ENCODE measurements at regions not wholly inside any gene's neighbourhood (a gene's known extent, or its start where the extent isn't known, plus 50 kb on each side); places are given as distances from the start of the nearest gene placed in this dataset.

DNA sequence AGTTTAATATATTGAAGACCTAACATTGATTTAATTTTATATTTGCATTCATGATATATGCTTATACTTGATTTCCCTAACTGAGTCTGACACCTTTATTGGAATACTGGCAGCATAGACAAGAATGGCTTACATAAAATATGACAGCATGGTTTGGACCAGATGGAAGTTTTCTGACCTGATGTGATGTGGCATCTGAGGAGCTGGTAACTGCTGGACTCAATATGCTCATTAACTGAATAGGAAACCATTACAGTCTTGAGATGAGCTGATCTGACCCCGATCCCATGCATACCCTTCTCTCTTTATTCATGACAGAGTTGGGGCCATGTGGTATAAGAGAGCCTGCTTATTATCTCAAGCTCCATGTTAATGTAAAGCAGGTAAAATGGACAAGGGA, 604.8 kb upstream of the SEL1L start:
- DNase-seq (ENCODE audit: low read depth), result no peak

DNA sequence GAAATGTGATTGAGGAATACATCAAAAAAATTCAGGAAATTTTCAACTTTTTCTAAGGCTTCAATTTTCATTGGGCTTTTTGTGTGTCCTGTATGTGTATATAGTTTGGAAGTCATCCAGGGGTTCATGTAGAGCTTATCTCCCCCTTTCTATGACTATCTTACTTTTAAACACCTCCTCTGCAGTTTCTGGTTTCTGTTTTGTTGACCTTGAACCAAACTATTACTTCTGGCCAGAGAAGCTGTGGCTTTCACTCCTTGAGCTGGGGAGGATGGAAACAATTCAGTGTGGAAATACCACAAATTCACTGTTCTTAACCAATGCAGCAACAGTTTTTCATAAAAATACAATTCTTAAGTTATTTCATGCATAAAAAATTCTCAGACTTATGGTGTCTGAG, 613.2 kb upstream of the SEL1L start:
- DNase-seq (ENCODE audit: low read depth), result no peak

- DNase-seq (ENCODE audit: low read depth), result no peak
These were observed 620.0 kb upstream of the SEL1L start for GRCh38 chr14:82153689-82154088.

GRCh38 chr14:82159624-82160023, 626.0 kb upstream of the SEL1L start:
- no peak for DNase-seq (ENCODE audit: low read depth)

- DNase-seq (ENCODE audit: low read depth), result no peak
These were observed 646.5 kb upstream of the SEL1L start for GRCh38 chr14:82180139-82180538.

DNA sequence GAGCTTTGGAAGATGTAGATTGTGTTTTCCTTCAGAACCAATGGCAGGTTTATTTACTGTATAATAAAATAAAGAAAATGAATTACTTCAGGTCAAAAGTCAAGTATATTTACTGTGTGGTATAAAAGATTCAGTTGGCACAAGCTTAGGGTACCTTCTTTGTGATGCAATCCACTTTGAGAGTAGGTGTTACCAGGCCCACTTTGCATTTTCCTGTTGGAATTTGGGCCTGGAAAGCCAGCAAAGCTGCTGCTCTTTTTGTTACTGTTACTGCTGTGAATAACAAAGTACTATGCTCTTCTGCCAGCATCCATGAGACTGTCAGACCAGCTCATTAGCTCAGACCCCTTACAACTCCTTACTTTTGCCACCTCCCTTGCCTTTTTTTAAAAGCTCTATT, 649.0 kb upstream of the SEL1L start:
- DNase-seq (ENCODE audit: low read depth), result no peak

DNA sequence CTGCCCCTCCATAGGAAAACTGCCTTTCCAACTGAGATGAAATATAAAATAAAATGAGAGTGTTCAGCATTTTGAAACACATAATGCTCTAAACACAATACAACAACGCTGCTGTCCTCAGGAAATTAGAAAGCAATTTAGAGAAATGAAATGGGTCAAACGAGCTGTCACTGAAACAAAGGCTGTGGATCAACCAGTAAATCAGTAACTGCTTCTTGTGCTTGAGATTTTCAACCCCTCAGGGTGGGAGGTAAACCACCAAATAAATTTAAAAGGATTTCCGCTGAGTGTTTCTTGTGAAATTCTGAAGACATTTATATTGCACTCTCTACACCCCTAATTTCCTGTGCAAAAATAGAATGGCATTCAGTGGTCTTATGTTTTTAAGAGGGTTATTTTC, 657.1 kb upstream of the SEL1L start:
- DNase-seq (ENCODE audit: low read depth), result no peak

GRCh38 chr14:82192387-82192786, 658.7 kb upstream of the SEL1L start:
- DNase-seq (ENCODE audit: low read depth), result no peak

GRCh38 chr14:82223276-82223675, 689.6 kb upstream of the SEL1L start:
- DNase-seq (ENCODE audit: low read depth), result no peak

DNA sequence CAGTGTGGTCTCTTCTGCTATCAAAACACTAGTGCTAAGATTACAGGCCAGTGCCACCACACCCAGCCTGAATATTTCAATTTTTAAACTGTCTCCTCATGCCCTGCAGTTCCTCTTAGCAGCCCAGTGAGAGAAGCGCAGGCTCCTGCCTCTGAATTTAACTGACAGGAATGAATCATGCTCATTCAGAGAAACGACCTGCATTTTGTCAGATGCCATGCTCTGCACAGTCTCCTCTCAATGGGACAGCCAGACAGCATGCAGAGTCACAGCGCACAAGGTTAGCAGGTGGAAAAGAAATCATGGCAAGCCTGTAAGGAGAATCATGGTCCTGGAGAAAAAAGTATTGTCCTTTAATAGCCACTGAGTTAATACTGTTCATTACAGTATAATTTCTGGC, 691.0 kb upstream of the SEL1L start:
- DNase-seq (ENCODE audit: low read depth), result no peak

DNA sequence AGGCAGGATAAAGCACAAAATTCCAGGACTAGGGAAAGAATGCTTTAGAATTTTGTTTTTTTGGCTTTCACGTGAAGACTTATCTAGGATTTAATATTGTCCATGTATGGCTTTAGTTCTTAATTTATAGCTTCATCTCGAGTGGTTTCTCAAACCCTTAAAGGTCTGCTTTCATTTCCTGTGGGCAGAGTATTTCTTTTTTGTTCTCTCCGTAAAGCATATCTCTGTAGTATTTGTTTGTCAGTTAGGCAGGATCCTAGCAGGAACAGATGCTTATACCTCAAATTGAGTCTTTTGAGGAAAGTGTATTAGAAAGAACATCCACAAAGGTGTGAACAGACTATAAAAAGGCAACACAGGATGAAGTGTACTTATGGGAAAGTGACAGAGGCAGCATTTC, 697.1 kb upstream of the SEL1L start:
- no peak for DNase-seq (ENCODE audit: low read depth)

DNA sequence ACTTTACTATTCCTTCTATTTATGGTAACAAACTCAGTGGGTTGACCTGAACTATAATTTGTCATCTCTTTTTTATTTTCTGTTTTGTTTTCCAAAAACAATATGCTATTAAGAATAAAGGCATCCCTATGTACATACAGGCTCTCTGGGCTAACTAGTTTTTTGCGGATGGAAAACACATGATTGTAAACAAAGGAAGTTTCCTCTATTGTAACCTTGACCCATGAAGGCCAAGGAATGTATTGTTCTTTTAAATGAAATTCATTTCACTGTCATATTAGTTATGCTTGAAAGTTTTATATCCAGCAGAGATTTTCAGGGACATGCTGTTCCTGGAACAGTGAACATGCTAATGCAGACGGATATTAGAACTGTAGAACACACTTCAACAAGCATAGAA, 705.0 kb upstream of the SEL1L start:
- no peak for DNase-seq (ENCODE audit: low read depth)

DNA sequence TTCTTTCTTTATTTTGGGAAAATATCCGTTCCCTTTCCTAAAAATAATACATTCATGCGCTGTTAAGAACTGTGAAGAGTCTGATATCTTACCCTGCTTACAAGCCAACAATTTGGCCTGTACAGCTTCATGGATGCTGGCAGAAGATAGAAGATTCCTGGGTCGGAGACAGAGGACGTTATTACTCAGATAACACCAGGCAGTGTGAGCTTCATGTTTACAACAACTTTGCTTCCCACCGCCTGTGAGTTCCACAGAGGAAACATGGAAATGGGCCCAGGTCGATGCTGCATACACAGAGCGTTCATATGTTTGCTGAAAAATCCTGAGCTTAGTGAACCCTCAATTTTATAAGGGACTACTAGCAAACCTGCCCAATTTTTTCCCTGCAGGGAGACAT, 705.6 kb upstream of the SEL1L start:
- DNase-seq (ENCODE audit: low read depth), result no peak

GRCh38 chr14:82244791-82245190, 711.1 kb upstream of the SEL1L start:
- no peak for DNase-seq (ENCODE audit: low read depth)

GRCh38 chr14:82251494-82251893, 717.8 kb upstream of the SEL1L start:
- no peak for DNase-seq (ENCODE audit: low read depth)

DNA sequence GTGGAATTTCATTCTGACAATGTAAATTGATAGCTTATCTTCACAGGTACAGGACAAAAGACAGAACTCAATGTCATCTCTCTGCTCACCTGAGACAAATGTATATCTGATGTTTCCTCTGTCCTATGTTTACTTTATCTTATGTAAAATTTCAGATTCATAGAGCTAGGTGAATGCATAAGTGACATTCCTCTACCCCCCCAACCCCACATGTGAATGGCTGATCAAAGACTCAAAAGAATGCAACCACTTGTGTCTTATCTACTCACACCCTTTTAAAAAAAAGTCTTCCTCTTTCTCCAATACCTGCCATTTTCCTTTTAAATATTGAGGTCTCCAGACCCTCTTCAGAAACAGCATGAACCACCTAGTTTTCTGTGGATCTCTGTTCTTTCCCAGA, 736.6 kb upstream of the SEL1L start:
- no peak for DNase-seq (ENCODE audit: low read depth)

DNA sequence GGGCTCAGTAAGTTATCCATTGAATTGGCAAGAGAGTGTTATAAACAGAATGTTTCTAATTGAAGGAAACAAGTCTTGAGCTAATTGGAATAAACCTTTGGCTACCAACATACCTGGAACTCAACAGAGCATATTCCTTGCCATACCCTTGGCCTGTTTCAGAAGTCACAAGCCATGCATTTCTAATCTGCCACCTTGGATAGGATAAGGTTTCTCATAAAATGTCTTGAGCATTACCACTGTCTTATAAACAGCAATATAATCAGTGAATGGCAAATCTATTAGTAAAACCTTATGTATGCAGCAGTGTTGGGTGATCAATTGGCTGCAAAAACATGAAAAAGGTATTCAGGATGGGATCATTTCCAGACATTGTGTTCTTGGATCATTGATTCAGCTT, 765.2 kb upstream of the SEL1L start:
- DNase-seq (ENCODE audit: low read depth), result no peak

- DNase-seq (ENCODE audit: low read depth), result no peak
These were observed 775.5 kb upstream of the SEL1L start for GRCh38 chr14:82309199-82309598.

DNA sequence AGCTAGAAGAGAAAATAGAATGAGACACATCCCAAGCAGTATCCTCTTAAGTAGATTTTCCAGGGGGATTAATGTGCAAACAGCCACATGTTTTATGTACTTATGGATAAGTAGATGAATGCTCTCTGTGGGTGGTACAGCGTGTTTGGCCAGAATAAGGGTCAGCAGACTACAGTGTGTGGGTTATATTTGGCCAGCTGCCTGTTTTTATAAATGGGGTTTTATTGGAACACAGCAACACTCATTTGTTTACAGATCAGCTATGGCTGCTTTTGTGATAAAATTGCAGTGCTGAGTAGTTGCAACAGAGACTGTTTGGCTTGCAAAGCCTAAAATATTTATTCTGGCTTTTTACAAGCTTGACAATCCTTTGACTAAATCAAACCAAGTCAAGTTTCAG, 780.2 kb upstream of the SEL1L start:
- no peak for DNase-seq (ENCODE audit: low read depth)

GRCh38 chr14:82328442-82328841, 794.8 kb upstream of the SEL1L start:
- no peak for DNase-seq (ENCODE audit: low read depth)

DNA sequence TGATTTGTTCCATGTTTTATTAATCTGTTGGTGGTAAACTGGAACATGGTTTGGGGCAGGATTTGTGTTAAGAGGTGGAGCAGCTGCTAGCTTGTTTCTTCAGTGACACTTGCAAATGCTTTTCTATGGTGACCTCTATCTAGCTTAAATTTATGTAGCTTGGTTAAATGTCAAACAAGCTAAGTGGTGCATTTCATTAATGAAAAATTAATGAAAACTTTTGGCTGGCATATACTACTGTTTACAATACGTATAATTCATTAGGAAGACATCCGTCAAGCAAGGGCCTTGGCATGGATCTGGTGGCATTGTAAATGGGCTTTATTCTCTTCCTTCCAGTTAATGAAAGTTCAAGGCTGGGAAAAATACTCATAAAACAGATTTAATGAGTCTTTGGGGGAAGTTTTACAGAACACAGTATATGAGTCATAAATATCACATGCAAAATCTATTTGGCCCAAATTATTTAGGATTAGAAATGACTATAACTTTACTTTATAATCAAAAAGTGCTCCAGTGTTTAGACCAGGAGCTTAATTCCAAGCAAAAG, 807.7 kb upstream of the SEL1L start:
- DNase-seq (ENCODE audit: low read depth), result no peak

- no peak for DNase-seq (ENCODE audit: low read depth)
These were observed 808.9 kb upstream of the SEL1L start for GRCh38 chr14:82342596-82342995.

DNA sequence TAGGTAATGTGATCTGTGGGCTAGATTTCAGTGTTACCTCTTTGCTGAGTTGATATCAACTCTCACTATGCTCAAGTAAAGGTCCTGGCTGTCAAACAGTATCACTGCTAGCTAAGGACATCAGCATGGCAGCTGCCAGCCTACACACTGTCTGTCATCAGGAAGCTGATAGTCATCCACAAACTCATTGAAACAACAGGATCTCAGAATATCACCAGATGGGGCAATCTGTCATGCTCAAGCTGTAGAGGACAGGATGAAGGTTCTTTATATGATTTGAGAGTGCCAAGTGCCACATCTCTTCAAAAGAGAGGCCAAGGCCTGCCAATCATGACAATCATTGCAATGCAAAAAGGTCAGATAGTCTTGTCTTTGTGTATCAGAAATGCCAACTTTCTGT, 811.5 kb upstream of the SEL1L start:
- DNase-seq (ENCODE audit: low read depth), result no peak

- DNase-seq (ENCODE audit: low read depth), result no peak
These were observed 820.5 kb upstream of the SEL1L start for GRCh38 chr14:82354126-82354525.

- no peak for DNase-seq (ENCODE audit: low read depth)
These were observed 825.5 kb upstream of the SEL1L start for GRCh38 chr14:82359201-82359600.

Measured in T follicular helper cell (primary cell).